Umbilical cord (tissue), 1 donor: ENCODE measurements at regions not wholly inside any gene's neighbourhood (a gene's known extent, or its start where the extent isn't known, plus 50 kb on each side); places are given as distances from the start of the nearest gene placed in this dataset.

Experiments
- DNase-seq: peaks from one replicate; pipeline ENCODE4 v3.0.0-alpha.2; 2015; ENCODE audit warnings: low spot score

DNA sequence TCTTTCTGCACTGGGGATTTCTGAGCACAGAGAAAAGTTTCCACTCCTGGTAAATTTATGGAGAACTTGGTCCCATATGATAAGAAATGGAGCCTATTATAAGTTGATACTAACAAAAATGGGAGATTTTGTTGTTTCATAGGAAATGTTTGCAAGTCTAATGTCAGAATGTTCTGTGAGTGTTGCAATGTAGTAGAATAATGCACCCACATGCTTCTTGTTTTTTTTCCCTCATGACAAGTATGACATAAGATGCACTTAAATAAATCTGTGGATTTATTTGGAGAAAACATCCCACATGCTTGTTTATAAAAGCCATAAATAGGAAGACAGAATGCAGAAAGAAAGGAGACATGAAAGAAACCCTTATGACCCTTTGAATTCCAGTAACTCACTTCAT lies 50.8 kb upstream of the KCNJ6 start:
- no peak for DNase-seq

DNA sequence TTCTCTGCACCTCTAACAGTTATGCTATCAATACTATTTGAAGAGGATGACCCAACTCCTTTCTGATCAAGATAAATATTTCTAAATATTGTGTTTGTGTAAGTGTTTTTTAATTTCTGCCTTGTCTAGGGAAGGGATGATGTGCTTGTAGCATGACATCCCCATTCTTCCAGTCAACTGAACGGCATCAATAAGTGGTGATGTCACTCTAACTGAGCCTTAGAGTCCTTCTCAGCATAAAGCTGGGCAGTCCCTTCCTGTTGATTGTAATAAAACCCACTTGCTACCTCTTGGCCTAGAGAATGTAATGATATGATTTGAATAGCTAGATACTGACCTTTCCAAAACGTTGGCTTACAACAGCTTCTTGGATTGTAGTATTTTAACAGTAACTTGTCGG lies 52.5 kb upstream of the KCNJ6 start:
- no peak for DNase-seq

DNA sequence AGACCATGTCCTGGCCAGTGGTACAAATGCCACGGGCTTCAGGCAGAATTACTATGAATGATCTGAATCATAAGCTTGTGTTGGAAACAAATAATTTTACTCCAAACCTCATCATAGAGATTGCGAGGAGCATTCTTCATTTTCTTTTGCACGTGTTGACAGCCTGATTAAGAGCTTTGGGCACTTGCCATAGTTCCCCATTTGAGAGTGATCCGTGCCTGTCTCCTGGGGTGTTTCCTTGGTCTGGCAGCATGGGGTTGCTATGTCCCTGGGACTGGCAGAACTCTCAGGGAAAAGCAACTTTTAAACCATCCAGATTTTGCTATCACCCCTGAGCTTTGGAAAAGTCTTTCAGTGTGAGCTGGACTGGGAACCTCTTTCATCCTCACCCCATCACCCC lies 54.3 kb upstream of the KCNJ6 start:
- DNase-seq, result no peak

DNA sequence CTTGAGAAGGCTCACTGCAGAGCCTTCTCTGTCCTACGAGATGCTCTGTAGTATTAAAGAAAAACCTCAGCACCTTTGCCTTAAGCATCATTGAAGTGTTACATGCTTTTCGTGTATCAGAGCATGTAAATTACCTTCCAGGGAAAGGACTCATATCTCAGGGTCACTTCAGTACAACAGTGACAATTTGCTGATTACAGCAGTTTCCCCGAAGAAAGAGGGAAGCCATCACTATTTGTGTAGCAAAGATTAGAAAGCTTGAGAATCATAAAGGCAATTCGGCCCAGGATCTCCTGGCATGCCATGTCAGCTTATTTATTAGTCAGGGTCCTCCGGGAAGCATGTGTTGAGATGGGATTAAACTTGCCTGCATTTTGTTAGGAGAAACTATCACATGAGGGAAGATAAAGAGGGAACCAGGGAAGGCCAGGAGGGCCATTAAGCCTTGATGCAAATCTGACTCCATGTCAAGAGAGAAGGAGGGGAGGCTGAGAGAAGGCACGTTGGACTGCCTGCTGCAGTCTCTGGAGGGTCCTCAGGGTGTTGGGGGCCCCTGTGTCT lies 55.2 kb upstream of the KCNJ6 start:
- no peak for DNase-seq

DNA sequence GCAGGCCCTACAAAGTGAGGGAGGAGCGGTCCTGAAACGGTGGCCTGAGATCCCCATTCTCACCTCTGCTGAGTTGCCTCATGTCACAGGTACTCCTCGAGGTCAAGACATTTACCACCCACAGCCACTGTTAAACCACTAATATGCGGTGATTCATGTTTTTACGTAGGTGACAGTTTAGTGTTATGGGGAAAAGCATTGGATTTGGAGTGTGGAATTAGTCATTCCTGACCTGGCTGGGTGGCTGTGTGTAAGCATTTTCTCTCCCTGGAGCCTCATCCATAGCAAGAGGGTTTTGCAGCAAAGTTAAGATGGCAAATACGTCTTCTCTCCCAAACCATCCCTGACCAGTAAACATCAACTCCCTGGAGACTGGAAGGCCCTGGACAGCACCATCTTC lies 57.8 kb upstream of the KCNJ6 start:
- DNase-seq, result no peak

DNA sequence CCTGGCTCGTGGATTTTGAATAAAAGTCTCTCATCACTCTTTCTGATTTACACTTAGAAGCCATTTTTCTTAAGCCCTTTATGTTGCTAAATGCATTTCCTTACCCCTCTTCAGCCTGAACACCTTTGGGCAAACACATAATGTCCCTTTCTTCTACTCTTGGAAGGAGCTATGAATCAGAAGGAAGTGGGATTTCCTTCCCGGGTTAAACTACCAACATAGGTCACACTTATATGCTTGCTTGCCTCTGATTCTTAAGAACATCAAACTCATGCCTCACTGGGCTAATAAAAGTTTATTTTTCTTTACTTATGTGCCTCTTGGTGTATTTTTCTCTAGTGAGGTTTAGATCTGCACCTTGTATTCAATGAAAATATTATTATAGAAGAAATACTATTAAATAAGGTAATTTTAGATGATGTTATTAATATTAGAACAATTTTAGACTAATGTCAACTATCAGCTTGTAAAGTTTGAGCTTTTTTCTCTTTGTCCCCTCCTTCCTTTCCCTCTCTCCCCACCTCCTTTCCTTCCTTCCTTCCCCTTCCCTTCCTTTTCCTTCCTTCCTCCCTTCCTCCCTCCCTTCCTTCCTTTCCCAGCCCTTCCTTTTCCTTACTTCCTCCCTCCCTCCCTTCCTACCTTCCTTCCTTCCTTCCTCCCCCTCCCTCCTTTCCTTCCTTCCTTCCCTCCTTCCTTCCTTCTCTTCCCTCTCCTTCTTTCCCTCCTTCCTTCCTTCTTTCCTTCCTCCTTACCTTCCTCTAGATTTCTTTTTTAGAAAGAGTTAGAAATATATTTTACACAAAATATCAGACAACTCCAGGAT lies 66.5 kb upstream of the KCNJ6 start:
- no peak for DNase-seq

DNA sequence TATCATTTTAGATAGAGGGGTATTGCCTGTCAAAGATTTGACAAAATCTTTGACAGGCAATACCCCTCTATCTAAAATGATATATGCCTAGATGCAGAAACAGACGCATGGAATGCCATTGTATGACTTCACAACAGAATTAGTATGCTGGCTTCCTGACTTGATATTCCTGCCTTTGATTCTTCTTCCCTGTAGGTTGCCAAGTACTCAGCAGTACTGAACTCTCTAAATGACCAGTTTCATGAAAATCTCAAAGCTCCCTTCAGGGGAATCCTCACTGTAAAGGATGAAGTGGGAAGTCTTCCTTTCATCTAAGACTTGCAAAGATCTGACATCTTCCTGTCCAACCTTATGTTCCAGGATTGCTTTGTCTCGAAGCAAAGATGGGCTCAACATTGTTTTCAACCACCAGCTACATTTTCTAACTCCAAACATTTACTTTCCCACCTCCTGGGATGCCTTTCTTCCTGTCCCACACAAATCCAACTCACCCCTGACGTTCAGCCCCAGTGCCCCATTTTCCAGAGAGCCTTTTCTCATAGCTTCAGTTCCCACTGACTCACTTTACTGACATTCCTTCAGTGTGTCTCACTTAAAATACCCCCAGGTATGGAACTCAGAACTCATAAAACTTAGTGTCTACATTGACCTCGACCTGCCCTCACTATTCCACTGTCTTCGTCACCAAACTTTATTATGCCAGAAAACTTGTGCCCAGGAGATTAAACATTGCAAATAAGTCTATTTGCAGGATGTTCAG lies 67.3 kb upstream of the KCNJ6 start:
- DNase-seq, result no peak

DNA sequence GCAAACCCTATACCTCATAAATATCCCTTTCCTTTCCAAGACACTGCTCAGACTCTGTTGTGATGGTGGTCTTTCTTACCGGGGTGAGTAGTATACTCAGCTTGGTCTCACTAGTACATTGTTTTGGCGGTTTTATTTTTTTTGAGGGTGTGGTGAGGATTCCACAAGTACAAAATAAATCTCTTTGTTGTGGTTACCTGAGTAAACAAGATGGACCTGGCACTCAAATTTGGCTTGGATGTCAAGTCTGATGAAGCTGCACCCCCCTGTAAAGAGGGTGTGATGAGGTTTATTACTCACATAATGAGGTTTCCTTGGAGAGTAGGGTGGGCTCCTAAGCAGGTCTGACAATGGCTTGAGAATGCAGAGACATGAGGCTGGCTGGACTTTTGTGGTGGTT lies 68.2 kb upstream of the KCNJ6 start:
- no peak for DNase-seq

DNA sequence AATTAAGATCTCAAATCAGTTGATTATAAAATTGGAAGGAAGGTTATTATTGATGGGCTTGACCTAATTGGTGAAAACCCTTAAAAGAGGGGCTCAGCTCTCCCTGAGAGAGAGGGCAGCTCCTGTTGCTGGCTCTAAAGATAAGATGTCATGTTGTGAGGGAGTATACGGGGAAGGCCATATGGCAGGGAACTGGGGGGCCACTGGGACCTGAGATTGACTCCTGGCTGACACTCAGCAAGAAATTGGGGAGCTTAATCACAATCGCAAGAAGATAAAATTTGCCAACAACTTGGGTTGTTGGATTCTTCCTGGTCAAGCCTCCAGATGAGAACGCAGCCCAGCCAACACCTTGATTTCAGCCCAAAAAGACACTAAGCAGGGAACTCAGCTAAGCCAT lies 69.7 kb upstream of the KCNJ6 start:
- DNase-seq, result no peak

DNA sequence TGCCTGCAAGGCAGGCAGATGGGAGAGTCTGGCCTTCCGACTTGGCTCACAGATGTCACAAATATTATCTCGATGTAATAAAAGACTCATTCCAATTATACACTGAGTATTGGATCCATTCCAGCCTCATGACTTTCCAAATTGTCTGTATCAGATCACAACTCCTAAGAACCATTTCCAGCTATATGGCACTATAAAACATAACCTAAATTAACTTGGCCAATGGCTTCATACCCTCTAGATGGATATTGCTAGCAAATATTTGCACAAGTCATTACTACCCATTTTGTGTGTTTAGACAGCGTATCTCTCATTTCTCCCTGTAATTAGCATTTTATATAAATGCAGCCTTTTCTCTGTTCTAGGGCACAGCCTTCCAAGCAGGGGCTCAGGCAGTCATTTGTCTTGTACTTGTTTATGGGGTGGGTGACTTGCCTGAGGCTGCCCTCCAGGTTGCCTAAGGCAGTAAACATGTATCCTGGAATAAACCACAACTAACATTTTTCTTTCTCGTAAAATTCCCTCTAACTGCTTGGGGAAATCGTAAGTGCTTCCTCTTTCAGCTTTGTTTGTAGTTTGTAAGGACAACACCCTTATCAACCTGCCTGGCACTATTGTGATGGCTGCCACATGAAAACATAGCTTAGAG lies 70.6 kb upstream of the KCNJ6 start:
- DNase-seq, result no peak

DNA sequence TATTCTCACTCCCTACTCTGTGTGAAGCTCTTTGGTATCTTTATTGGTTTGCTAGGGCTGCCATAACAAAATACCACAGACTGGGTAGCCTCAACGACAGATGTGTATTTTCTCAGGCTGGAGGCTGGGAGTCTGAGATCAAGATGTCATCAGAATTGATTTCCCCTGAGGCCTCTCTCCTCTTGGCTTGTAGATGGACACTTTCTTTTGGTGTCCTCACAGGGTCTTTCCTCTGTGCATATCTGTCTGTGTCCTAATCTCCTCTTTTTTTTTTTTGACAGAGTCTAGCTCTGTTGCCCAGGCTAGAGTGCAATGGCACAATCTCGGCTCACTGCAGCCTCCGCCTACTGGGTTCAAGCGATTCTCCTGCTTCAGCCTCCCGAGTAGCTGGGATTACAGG lies 71.4 kb upstream of the KCNJ6 start:
- DNase-seq, result no peak

DNA sequence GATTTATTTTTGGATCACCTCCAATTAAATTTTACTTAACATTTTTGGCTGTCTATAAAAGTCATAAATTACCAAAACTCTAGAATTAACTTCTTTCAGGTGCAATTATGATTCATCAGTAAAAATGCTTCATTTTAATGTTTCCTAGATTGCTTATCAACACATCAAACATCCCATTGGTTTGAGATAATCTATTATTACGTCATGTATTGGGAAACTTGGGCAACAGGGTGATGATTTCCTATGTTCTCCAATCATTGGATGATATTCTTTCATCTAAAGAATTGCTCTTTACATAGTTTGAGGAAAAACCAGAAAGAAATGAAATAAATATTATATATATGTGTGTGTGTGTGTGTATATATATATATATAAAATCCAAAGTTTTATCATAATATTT lies 76.8 kb upstream of the KCNJ6 start:
- no peak for DNase-seq

DNA sequence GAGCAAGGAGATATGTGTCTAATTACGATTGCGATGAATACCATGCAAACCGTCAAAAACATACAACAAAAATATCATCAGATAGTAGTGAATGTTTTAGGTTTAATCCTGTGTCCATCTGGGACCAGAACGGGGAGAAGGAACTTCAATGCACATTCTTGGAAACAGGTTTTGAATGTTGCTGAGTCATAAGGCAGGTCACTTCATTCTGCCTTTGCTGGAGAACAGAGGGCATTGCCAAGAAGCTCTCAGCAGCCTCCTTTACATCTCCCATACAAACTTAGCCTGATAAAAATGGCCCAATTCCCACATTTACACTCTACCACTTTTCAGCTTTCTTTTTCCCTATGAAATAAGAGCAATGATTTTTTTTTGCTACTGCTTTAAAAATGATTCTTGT lies 78.0 kb upstream of the KCNJ6 start:
- DNase-seq, result no peak

DNA sequence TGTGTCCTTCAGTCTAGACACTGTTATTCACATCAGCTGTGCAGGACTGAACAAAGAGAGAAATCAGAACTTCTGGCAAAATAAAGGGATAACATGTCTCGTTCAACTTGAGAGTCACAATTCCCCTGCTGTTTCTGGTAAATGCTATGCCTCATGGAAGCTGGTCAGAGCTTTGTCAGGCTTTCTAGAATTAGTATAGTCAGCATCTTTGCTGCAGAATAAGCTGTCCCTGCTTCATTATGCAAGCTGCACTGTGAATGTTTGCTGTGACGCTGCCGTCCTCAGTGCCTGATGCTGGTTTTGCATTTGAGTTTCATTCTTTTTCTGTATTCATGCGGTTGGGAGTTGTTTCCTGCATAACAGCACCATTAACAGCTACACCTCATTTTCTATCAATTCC lies 96.4 kb upstream of the KCNJ6 start:
- peak; percentile 20 for DNase-seq

DNA sequence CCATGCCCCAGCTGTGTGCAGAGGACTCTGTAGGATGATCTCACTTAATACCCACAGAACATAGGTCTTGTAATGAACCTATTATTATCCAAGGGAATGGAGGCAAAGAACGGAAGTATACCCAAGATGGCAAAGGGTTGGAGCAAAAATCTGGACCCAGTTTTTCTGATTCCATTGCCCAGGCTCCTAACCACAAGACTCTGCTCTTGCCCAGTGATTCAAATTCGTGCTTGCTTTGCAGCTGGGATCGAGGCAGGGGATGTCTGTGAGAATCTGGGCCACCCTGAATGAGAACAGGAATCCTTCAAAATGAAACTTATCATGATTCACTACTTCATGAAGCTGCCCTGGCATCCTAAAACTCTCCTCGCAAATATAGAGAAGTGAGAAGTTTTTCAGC lies 97.5 kb upstream of the KCNJ6 start:
- DNase-seq, result no peak

DNA sequence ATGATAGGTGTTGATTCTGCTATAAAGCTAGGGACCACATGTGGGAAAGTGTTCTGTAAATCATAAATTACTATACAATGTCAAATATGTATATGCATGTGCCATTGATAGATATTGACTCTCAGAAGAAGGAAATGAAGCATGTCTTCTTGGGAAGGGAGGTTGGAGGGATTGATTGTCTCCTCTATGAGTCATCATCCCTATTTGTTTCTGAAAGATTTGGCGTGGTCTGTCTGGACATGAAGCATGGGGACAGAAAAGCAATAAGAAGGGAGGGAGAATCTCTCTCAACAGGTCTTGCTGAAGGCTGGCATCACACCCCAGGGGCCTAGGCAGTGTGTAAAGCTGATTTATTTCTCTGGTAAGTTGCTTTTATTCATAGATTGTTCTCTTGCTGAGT lies 98.0 kb upstream of the KCNJ6 start:
- DNase-seq, result no peak

DNA sequence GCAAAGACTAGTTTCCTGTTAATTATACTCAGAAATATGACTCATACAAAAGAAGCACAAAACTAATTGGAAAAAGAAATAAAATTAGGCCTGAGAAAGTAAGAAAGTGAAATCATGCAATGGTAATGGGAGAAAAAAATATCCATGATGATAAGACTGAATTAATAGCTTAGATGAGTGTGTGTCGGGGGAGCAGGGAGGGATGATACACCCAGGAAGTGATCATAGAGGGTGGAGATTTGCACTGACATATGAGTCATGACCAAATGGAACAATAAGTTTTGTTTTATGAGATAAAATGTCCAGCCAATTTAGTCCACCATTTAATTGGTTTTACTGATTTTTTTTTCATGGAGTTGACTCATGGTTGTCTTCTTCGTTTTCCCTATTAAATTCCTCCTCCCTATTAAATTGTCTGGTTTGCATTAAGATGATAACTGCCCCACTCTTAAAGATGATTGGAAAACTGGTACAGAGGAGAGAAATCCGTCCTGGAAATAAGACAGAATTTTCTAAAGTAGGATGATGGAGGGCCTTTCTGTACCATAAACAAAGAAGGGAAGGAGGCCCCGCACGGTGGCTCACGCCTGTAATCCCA lies 111.7 kb upstream of the KCNJ6 start:
- no peak for DNase-seq

DNA sequence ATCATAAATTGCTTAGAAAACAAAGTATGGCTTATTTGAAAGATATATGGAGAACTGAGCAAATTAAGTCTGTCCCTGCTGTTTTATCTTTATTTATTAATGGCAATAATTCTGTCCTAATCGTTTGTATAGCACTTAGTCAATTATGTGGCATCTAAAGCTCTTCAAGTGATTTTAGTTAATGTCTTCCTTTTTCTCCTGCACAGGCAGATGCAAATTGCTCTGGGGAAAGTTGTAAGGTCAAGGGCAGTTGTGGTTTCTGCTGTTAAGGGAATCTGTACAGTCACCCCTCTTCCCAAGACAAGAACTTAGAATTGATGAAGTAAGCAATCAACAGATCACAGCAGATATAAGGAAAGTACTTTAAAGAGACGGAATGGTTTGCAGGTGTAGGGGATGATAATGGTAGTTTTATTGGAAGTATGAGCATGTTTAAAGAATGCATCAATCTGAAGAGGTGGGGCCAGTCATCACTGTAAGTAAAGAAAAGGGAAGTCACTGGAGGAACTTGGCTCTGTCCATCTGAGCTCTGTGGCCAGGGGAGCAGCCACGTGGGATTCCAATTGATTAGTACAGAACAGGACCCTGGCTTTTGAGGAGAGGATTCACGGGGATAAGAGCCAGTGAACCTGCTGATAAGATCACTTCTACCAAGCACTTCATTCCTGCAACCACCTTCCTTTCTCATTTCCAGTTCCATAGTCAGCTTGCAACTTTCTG lies 116.0 kb upstream of the KCNJ6 start:
- DNase-seq, result no peak

DNA sequence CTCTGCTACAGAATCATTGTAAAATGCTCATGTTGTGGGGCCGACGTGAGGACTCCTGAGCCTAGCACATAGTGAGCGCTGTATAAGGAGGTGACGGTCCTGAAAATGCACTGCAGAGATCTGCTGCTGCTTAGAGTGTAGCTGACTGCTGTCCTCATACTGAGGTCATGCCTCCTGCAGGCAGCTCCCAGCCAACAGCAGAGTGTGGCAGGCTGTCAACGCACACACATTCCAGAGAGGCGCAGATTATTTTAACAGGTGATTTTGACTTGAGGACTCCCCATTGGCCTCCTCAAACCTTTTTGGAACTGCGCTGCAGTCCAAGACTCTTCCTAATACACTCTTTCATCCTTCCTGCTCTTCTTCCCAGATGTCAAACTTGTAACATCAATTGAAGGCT lies 119.8 kb upstream of the KCNJ6 start:
- no peak for DNase-seq

DNA sequence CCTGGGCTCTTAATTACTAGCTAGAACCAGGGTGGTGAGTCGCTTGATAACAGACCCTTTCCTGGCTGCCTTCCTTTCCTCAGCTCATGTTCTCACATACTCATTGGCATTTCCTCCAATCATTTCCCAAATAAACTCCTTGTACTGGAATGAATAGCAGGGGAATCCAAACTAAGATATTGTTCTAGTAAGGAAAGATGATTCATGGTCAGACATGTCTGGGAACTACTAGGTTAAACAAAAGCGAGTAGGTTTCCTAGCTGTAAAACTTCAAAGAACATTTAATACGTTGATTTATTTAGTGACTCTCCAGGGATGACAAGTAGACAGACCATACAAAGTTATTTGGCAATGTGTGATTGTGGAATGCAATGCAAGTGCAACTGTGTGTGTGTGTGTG lies 121.2 kb upstream of the KCNJ6 start:
- no peak for DNase-seq

DNA sequence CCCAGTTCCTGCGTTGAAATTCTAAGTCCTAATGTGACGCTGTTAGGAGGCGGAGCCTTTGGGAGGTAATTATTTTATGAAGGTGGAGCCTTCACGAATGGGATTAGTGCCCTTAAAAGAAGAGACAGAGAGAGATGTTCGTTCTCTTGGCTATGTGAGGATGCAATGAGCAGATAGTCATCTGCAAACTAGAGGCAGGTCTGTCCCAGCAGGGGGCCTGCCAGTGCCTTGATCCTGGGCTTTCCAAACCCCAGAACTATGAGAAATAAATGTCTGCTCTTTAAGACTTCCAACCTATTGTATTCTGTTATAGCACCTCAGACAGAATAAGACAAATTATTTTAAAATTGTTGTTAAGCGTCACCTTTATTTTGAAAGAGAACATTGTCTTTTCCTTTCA lies 123.1 kb upstream of the KCNJ6 start:
- DNase-seq, result no peak
